A549 (cell line): ENCODE measurements at regions not wholly inside any gene's neighbourhood (a gene's known extent, or its start where the extent isn't known, plus 50 kb on each side); places are given as distances from the start of the nearest gene placed in this dataset.

Source experiments
- ATAC-seq, 2 experiments: fragments of 200-7000 bp in 1 of 2; fragments of >200 bp in 1 of 2; cut with Nextera tagmentation in 1 of 2; cut with Tn5 transposase in 1 of 2; 3 replicates each; pipeline versions ENCODE4 v1.8.0 to v1.9.1; 2018 to 2020; ENCODE audit warnings: mild to moderate bottlenecking in 1 of 2, moderate library complexity in 1 of 2
- CTCF ChIA-PET: fragments of 300-600 bp; sonication (Branson Sonifier 250); formaldehyde crosslinking; extraction: SDS; loops from one replicate; lab custom pipeline; 2021; ENCODE audit warnings: antibody characterized with exemption, inconsistent platforms; lab: Yijun Ruan, JAX
- POLR2A ChIA-PET: fragments of 350-600 bp; formaldehyde crosslinking; extraction: SDS; loops from one replicate; lab custom pipeline; 2021; ENCODE audit warnings: antibody characterized with exemption, inconsistent platforms; lab: Yijun Ruan, JAX
- DNase-seq, 2 experiments: peaks; one replicate each; pipeline versions ENCODE4 v3.0.0 to v3.0.0-alpha.2; 2011 to 2016; ENCODE audit warnings: low read depth in 1 of 2, low spot score in 1 of 2
- FAIRE-seq: peaks from 2 replicates; lab custom pipeline; 2011; peaks lifted over from hg19 to GRCh38; lab: Jason Lieb, UNC
- H3K27ac ChIP-seq, 2 experiments: fragments of >200 bp; sonication (Bioruptor Twin); formaldehyde crosslinking; 3 replicates each; pipeline ENCODE4 v1.5.1; 2016 to 2017
- H3K4me1 ChIP-seq: fragments of >200 bp; sonication (Bioruptor Twin); formaldehyde crosslinking; 3 replicates; pipeline ENCODE4 v1.6.1; 2016
- H3K4me2 ChIP-seq: fragments of >200 bp; sonication (Bioruptor Twin); formaldehyde crosslinking; 3 replicates; pipeline ENCODE4 v1.6.1; 2016
- H3K4me3 ChIP-seq: fragments of >200 bp; sonication (Bioruptor Twin); formaldehyde crosslinking; 3 replicates; pipeline ENCODE4 v1.5.1; 2016
- H3K9me3 ChIP-seq: fragments of >200 bp; sonication (Bioruptor Twin); formaldehyde crosslinking; 3 replicates; pipeline ENCODE4 v1.6.1; 2016
- ATOH8 ChIP-seq: fragments of 250-450 bp; sonication (Bioruptor Pico); IDR thresholded peaks from 2 replicates; pipeline ENCODE4 v1.5.0; 2020; ENCODE audit warnings: low read depth, mild to moderate bottlenecking, moderate library complexity
- BCL3 ChIP-seq: fragments of >200 bp; sonication (Bioruptor Twin); formaldehyde crosslinking; IDR thresholded peaks from 3 replicates; pipeline ENCODE4 v1.6.1; 2016
- BHLHE40 ChIP-seq: IDR thresholded peaks from 2 replicates; pipeline ENCODE4 v1.6.1; 2012; ENCODE audit warnings: low read depth, low read length, inconsistent platforms
- CEBPB ChIP-seq, 2 experiments: fragments of >200 bp in 1 of 2; sonication (Bioruptor Twin) in 1 of 2; formaldehyde crosslinking in 1 of 2; IDR thresholded peaks; 2 replicates each; pipeline ENCODE4 v1.6.1; 2012 to 2016
- EHMT2 ChIP-seq: fragments of 200-600 bp; sonication (generic); IDR thresholded peaks from 2 replicates; pipeline ENCODE4 v1.6.1; 2016; ENCODE audit warnings: antibody characterized with exemption, low read depth, mild to moderate bottlenecking, moderate library complexity
- EP300 ChIP-seq, 2 experiments: fragments of >200 bp; sonication (Bioruptor Twin); formaldehyde crosslinking; IDR thresholded peaks; 2 replicates in 1 of 2; 3 replicates in 1 of 2; pipeline ENCODE4 v1.6.1; 2016 to 2017
- FOSL2 ChIP-seq, 2 experiments: fragments of 450-650 bp in 1 of 2; fragments of >200 bp in 1 of 2; sonication (Bioruptor Twin) in 1 of 2; formaldehyde crosslinking; IDR thresholded peaks; 2 replicates each; pipeline versions ENCODE4 v1.5.0 to v1.6.1; 2016 to 2020; ENCODE audit warnings: mild to moderate bottlenecking in 1 of 2, moderate library complexity in 1 of 2
- HES2 ChIP-seq: fragments of >200 bp; sonication (Bioruptor Twin); formaldehyde crosslinking; IDR thresholded peaks from 2 replicates; pipeline ENCODE4 v1.6.1; 2016
- HEYL ChIP-seq: fragments of 250-450 bp; sonication (Bioruptor Pico); IDR thresholded peaks from 2 replicates; pipeline ENCODE4 v1.8.0; 2021; ENCODE audit warnings: mild to moderate bottlenecking, moderate library complexity
- HMGXB4 ChIP-seq: fragments of 250-450 bp; sonication (Bioruptor Pico); IDR thresholded peaks from 2 replicates; pipeline ENCODE4 v1.5.0; 2021; ENCODE audit warnings: mild to moderate bottlenecking, moderate library complexity, borderline replicate concordance
- MAFK ChIP-seq: fragments of 450-650 bp; IDR thresholded peaks from 2 replicates; pipeline ENCODE4 v1.6.1; 2014; ENCODE audit not compliant: partially characterized antibody
- MAX ChIP-seq: IDR thresholded peaks from 2 replicates; pipeline ENCODE4 v1.6.1; 2012
- MYC ChIP-seq: IDR thresholded peaks from 2 replicates; pipeline ENCODE4 v1.6.1; 2012; ENCODE audit warnings: mild to moderate bottlenecking, inconsistent platforms, low read length, improper control_type of control experiment, borderline replicate concordance
- NPAS2 ChIP-seq: fragments of 250-450 bp; sonication (Bioruptor Pico); IDR thresholded peaks from 2 replicates; pipeline ENCODE4 v1.8.0; 2022; ENCODE audit warnings: mild to moderate bottlenecking, moderate library complexity, borderline replicate concordance
- PHF8 ChIP-seq: fragments of 200-600 bp; sonication (generic); IDR thresholded peaks from 2 replicates; pipeline ENCODE4 v1.6.1; 2016; ENCODE audit warnings: low read depth, mild to moderate bottlenecking, antibody characterized with exemption, moderate library complexity, borderline replicate concordance
- REST ChIP-seq: fragments of 200-600 bp; sonication (generic); IDR thresholded peaks from 2 replicates; pipeline ENCODE4 v1.6.1; 2016; ENCODE audit warnings: antibody characterized with exemption, mild to moderate bottlenecking, moderate library complexity
- SMC3 ChIP-seq: fragments of >200 bp; sonication (Bioruptor Twin); formaldehyde crosslinking; IDR thresholded peaks from 3 replicates; pipeline ENCODE4 v1.6.1; 2018; ENCODE audit warnings: inconsistent platforms
- SREBF2 ChIP-seq: fragments of 450-650 bp; IDR thresholded peaks from 2 replicates; pipeline ENCODE4 v1.6.1; 2014; ENCODE audit warnings: mild to moderate bottlenecking, moderate library complexity
- TFCP2L1 ChIP-seq: fragments of 250-450 bp; sonication (Bioruptor Pico); IDR thresholded peaks from 2 replicates; pipeline ENCODE4 v1.5.0; 2021; ENCODE audit warnings: mild to moderate bottlenecking
- ZFP36 ChIP-seq: fragments of 450-650 bp; IDR thresholded peaks from 2 replicates; pipeline ENCODE4 v1.6.1; 2014; ENCODE audit warnings: borderline replicate concordance; ENCODE audit not compliant: partially characterized antibody
- WGBS: methylation state at CpG from one replicate; pipeline ENCODE4 v1.1.6; 2017; ENCODE audit errors: missing lambda C conversion rate; 5-methylcytosine and 5-hydroxymethylcytosine counted together

- Histone ChIP-seq H3K4me3 (no peak overlapping the region), H3K9me3 (no peaks in the 10 kb centered on the region), H3K4me2 (no peak overlapping the region), H3K4me1 (no peaks in the 10 kb centered on the region), H3K27ac (no peak overlapping the region)
- ATAC-seq (no peak), FAIRE-seq (no peak), DNase-seq (no peak)
- 45% methylated on average over 4 of the region's 4 CpGs for WGBS
- ChIA-PET CTCF (interaction anchor here (1.0 kb wide), 1 partner anchor 398 kb away, joined by 3 read pairs; no protein-coding TSS in a partner anchor), POLR2A (no interaction called here)
- TF ChIP-seq ZFP36 (no peak), ATOH8 (CRISPR knock-in tag) (no peak), HES2 (no peak), NPAS2 (no peak), BCL3 (no peak), FOSL2 (IDR thresholded peaks at IDR 0.05) (no peak), FOSL2 (CRISPR knock-in tag; IDR thresholded peaks at IDR 0.05) (no peak), PHF8 (no peak), HEYL (no peak), CEBPB (IDR thresholded peaks at IDR 0.05) (no peak), REST (no peak), MAFK (no peak), SREBF2 (no peak), EP300 (IDR thresholded peaks at IDR 0.05) (no peak), HMGXB4 (CRISPR knock-in tag) (no peak), EHMT2 (no peak), BHLHE40 (no peak), SMC3 (no peak), MYC (no peak), TFCP2L1 (CRISPR knock-in tag) (no peak), MAX (no peak)
These were observed 183.9 kb downstream of the SNCA start for GRCh38 chr4:89653012-89653411.
